HG02970 (cell line): ENCODE measurements at regions not wholly inside any gene's neighbourhood (a gene's known extent, or its start where the extent isn't known, plus 50 kb on each side); places are given as distances from the start of the nearest gene placed in this dataset.

Experiments used
- ATAC-seq: cut with Tn5 transposase; IDR thresholded peaks from one replicate; pipeline ENCODE4 v1.9.1; 2021; ENCODE audit warnings: mild to moderate bottlenecking, moderate library complexity, moderate number of reproducible peaks; ENCODE audit not compliant: unreplicated experiment, low FRiP score

- ATAC-seq = no peak
These were observed 559.0 kb upstream of the ZEB2 start for GRCh38 chr2:145078923-145079322.

GRCh38 chr2:145076085-145076484, 556.2 kb upstream of the ZEB2 start:
- no peak for ATAC-seq

DNA sequence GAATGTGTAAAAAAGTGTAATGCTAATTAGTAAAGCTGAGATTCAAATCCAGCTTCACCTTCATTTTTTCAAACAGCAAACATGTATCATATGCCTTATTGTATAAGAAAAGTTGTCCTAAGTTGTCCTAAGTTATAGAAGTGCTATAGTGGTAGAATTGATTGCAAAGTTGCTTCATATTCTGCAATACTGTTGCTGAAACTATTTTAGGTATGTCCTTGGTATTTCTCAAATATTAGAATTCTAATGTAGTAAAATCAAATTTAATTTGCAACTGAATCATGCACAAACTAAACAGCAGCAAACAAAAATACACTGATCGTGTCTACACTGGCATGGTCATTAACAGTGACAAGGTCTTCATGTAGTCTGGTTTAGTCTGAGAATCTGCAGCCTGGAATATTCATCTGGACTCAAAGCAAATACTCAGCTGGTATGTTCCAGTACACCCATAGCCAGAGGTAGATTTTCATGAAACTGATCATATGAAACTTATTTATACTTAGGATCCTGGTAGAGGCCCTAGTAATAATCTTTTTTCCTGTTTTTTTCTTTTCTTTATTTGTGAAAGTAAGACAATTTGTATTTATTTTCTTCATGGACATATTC, 555.6 kb upstream of the ZEB2 start:
- ATAC-seq = no peak

GRCh38 chr2:145070703-145071102, 550.8 kb upstream of the ZEB2 start:
- ATAC-seq = no peak

- ATAC-seq = no peak
These were observed 548.6 kb upstream of the ZEB2 start for GRCh38 chr2:145068509-145068908.

DNA sequence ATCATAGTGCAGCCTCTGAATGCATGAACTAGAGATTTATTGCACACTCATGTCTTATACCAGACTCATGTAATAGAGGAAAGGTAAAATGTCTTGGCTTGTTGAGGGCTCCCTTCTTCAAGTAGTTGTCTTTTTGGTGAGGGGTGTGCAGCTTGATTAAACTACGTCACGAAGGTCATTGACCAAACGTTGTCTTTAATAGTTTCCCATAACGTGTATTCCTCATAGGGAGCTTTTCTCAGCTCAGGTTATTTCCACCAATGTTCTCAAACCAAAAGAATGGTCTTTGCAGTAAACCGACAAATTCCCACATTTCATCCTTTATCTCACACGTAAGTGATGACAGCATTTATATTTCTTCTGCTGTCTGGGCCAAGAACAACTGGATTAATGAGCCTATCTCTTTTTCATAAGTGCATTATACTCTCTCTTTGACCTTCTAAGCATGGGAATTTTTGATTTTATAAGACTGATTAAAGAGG, 547.7 kb upstream of the ZEB2 start:
- no peak for ATAC-seq

GRCh38 chr2:145066856-145067548, 547.1 kb upstream of the ZEB2 start:
- ATAC-seq = no peak

DNA sequence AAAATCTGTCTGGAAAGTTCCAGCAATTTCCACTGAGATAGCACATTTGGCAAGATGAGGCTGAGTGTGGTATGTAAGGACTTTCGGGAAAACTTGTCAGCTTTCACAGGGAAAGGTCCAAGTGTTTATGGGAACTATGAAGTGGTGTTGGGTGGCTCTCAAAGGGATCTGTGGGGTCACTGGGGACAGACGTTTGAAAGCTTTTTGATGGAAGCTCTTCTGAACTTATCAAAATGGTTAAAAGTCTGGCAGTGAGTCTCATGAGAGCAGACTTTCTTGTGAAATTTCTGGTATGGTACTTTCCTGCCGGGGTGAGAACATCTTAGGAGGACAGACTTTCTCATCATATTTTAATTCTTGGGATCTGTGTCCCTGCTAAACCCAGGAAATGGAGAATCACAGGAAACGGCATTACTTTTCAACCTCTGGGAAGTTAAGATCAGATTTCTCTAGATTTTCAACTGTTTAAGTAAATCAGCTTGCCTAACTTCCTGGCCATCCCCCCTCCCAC, 546.3 kb upstream of the ZEB2 start:
- ATAC-seq = no peak

DNA sequence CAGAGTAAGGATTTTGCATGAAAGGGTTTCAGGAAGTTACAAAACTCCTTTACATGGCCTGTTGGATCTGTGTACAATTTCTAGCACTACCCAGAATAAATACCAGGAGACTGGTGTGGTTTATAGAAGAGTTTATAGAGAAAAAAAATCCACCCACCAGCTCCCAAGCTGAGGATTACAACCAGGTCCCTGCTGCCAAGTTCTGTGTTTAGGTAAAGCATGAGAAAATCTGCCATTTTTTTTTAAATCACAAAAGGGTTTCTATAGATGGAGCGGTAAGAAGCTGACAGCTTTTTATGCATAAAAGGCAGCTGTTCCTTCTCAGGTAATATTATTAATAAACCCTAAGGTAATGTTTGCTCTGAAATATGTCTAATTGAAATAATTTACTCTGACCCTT, 545.4 kb upstream of the ZEB2 start:
- ATAC-seq = no peak

DNA sequence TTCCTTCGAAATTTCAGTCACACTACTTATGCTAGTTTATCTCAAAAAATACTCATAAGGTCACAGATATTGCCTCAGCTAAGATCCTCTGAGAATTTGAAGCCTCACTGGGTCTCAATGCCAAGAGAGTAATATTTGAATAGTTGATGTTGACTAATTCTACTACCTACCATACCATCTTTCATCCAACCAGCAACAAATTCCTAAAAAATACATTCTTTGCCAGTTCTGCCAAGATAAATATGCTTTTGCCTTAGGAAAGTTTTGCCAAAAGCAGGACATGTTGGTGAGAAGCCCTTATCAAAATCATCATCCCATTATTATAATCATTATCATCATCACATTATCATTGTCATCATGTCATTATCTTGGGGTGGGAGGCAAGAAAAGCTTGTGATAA, 544.6 kb upstream of the ZEB2 start:
- no peak for ATAC-seq

- no peak for ATAC-seq
These were observed 541.0 kb upstream of the ZEB2 start for GRCh38 chr2:145060876-145061275.

DNA sequence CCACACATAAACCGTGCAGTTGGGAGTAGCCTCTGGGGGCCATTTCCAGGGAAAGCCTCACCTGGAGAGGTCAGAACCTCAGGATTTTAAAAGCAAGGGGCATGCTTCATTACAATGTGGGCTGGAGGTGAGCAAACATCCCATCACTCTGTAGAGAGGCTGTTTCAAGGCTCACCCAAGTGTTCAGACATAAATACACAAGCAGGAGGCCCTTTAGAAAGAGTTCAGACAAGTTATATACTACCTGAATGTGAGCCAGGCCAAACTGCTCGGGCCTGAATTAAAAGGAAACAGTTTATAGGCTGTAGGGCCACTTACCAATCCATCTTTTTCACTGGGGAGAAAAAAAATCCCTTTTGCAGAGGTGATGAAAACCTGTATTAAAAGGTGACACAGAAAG, 540.0 kb upstream of the ZEB2 start:
- ATAC-seq = no peak

GRCh38 chr2:145059343-145059742, 539.4 kb upstream of the ZEB2 start:
- no peak for ATAC-seq

- no peak for ATAC-seq
These were observed 538.5 kb upstream of the ZEB2 start for GRCh38 chr2:145058457-145058856.

DNA sequence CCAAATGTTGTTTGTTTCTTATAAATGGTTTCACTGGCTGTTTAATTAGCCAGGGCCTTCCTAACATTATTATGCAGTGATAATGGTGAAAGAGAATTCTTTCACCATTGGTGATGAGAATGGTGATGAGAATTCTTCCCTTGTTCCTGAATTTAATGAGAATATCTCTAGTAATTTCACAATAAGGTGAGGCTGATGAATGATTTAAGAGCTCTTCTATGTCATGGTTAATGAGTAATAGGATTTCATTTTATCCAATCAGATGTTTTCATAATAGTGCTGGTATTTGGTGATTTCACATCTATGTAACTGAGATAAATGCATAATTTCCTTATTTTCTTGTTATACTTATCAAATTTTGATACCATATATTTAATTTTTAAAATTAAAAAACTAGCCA, 535.7 kb upstream of the ZEB2 start:
- no peak for ATAC-seq

DNA sequence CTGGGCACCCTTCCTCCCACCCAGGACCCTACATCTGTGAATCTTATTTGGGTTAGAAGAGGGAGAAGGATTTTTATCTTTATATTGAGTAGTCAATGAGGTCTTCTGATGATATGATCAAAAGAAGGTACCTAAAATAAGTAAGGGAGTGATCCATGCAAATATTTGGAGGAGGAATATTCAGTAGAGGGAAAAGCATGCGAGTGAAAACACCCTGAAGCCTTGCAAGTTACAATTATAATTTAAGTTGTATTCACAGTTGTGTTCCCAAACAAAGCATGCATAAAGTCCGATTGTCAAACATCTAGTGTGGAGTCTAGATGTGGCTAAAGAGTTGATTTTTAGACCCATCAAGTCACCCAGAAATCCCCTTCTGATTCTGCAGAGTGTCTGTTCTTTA, 530.2 kb upstream of the ZEB2 start:
- ATAC-seq = no peak

DNA sequence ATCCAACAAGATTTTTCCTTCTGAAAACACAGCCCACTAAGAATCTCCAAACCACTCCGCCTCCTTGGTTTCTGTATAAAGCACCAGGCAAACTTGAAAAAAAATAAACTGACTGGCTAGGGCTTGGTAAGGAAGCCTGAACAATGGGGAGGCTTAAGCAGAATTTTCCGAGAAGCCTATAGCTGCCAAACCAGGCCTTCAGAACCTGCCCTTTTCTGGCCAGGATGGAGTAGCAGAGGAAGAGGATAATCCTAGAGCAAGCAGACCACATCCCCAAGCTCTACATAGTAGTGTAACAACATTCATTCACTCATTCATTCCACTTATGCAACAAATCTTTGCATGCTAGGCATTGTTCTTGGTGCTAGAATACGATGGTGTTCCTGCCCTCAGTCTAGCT, 529.6 kb upstream of the ZEB2 start:
- no peak for ATAC-seq

GRCh38 chr2:145047554-145047953, 527.6 kb upstream of the ZEB2 start:
- no peak for ATAC-seq

- no peak for ATAC-seq
These were observed 524.6 kb upstream of the ZEB2 start for GRCh38 chr2:145044491-145044890.

GRCh38 chr2:145043399-145043834, 523.5 kb upstream of the ZEB2 start:
- ATAC-seq = no peak

- no peak for ATAC-seq
These were observed 521.8 kb upstream of the ZEB2 start for GRCh38 chr2:145041706-145042105.

- no peak for ATAC-seq
These were observed 520.5 kb upstream of the ZEB2 start for GRCh38 chr2:145040433-145040832.
